Ovary (tissue), 3 donors: ENCODE measurements at regions not wholly inside any gene's neighbourhood (a gene's known extent, or its start where the extent isn't known, plus 50 kb on each side); places are given as distances from the start of the nearest gene placed in this dataset.

ENCODE experiments used
- POLR2A ChIP-seq: fragments of 450-650 bp; IDR thresholded peaks from one replicate; pipeline ENCODE4 v1.6.1; 2017; ENCODE audit warnings: antibody characterized with exemption, mild to moderate bottlenecking, moderate library complexity
- TF ChIP-seq, protein P1 (sequence below), 3 donors: fragments of 450-650 bp in 2 of 3; fragments of 200-600 bp in 1 of 3; IDR thresholded peaks; one replicate each; pipeline versions ENCODE4 v1.5.1 to v1.8.0; 2016 to 2022; ENCODE audit warnings: antibody characterized with exemption in 3 of 3, mild to moderate bottlenecking in 1 of 3
- donor health status: DM: no; HTN: no; CAD: no.

- TF ChIP-seq, protein P1, sequence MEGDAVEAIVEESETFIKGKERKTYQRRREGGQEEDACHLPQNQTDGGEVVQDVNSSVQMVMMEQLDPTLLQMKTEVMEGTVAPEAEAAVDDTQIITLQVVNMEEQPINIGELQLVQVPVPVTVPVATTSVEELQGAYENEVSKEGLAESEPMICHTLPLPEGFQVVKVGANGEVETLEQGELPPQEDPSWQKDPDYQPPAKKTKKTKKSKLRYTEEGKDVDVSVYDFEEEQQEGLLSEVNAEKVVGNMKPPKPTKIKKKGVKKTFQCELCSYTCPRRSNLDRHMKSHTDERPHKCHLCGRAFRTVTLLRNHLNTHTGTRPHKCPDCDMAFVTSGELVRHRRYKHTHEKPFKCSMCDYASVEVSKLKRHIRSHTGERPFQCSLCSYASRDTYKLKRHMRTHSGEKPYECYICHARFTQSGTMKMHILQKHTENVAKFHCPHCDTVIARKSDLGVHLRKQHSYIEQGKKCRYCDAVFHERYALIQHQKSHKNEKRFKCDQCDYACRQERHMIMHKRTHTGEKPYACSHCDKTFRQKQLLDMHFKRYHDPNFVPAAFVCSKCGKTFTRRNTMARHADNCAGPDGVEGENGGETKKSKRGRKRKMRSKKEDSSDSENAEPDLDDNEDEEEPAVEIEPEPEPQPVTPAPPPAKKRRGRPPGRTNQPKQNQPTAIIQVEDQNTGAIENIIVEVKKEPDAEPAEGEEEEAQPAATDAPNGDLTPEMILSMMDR (IDR thresholded peaks at IDR 0.05) = no peak
- TF ChIP-seq POLR2A = no peak
Measured at GRCh38 chr20:11457488-11457887, 460.2 kb upstream of the BTBD3 start.
